ENCODE measurements at regions not wholly inside any gene's neighbourhood (a gene's known extent, or its start where the extent isn't known, plus 50 kb on each side); places are given as distances from the start of the nearest gene placed in this dataset.
"Not testable (repeated sequence)": the region's sequence is repeated elsewhere in the genome, so short reads cannot be mapped to it uniquely, and the experiment has no call there.

GRCh38 chr17:13212860-13213259 lies 195.0 kb upstream of the ELAC2 start:
- no peak for DNase-seq (ENCODE audit: low spot score)

GRCh38 chr17:13209081-13209480 lies 191.3 kb upstream of the ELAC2 start:
- DNase-seq (ENCODE audit: low spot score), result no peak

- DNase-seq (ENCODE audit: low spot score), result no peak
Measured at GRCh38 chr17:13204607-13205237, 186.9 kb upstream of the ELAC2 start.

- no peak for DNase-seq (ENCODE audit: low spot score)
Measured at GRCh38 chr17:13202835-13203234, 185.0 kb upstream of the ELAC2 start.

GRCh38 chr17:13200671-13201070 lies 182.8 kb upstream of the ELAC2 start:
- no peak for DNase-seq (ENCODE audit: low spot score)

GRCh38 chr17:13199425-13199824 lies 181.6 kb upstream of the ELAC2 start:
- DNase-seq (ENCODE audit: low spot score), result no peak

- DNase-seq (ENCODE audit: low spot score), result no peak
Measured at GRCh38 chr17:13197586-13197985, 179.8 kb upstream of the ELAC2 start.

- DNase-seq (ENCODE audit: low spot score), result no peak
Measured at GRCh38 chr17:13194887-13195286, 177.1 kb upstream of the ELAC2 start.

- DNase-seq (ENCODE audit: low spot score), result no peak
Measured at GRCh38 chr17:13182854-13183253, 165.0 kb upstream of the ELAC2 start.

- DNase-seq (ENCODE audit: low spot score), result no peak
Measured at GRCh38 chr17:13182450-13182849, 164.6 kb upstream of the ELAC2 start.

- DNase-seq (ENCODE audit: low spot score), result no peak
Measured at GRCh38 chr17:13181683-13182082, 163.9 kb upstream of the ELAC2 start.

- no peak for DNase-seq (ENCODE audit: low spot score)
Measured at GRCh38 chr17:13176436-13176835, 158.6 kb upstream of the ELAC2 start.

GRCh38 chr17:13171790-13172189 lies 154.0 kb upstream of the ELAC2 start:
- DNase-seq (ENCODE audit: low spot score), result no peak

- no peak for DNase-seq (ENCODE audit: low spot score)
Measured at GRCh38 chr17:13162361-13162760, 144.5 kb upstream of the ELAC2 start.

- no peak for DNase-seq (ENCODE audit: low spot score)
Measured at GRCh38 chr17:13160790-13161189, 143.0 kb upstream of the ELAC2 start.

GRCh38 chr17:13160296-13160695 lies 142.5 kb upstream of the ELAC2 start:
- no peak for DNase-seq (ENCODE audit: low spot score)

- DNase-seq (ENCODE audit: low spot score), result no peak
Measured at GRCh38 chr17:13158494-13159240, 140.8 kb upstream of the ELAC2 start.

- no peak for DNase-seq (ENCODE audit: low spot score)
Measured at GRCh38 chr17:13157656-13158055, 139.8 kb upstream of the ELAC2 start.

- no peak for DNase-seq (ENCODE audit: low spot score)
Measured at GRCh38 chr17:13154930-13155329, 137.1 kb upstream of the ELAC2 start.

GRCh38 chr17:13154398-13154797 lies 136.6 kb upstream of the ELAC2 start:
- no peak for DNase-seq (ENCODE audit: low spot score)

- DNase-seq (ENCODE audit: low spot score), result no peak
Measured at GRCh38 chr17:13153036-13153435, 135.2 kb upstream of the ELAC2 start.

GRCh38 chr17:13152501-13152900 lies 134.7 kb upstream of the ELAC2 start:
- DNase-seq (ENCODE audit: low spot score), result no peak

GRCh38 chr17:13150738-13151137 lies 132.9 kb upstream of the ELAC2 start:
- DNase-seq (ENCODE audit: low spot score), result not testable (repeated sequence)

GRCh38 chr17:13143001-13143400 lies 125.2 kb upstream of the ELAC2 start:
- DNase-seq (ENCODE audit: low spot score), result no peak

All from ecto neural progenitor cell (in vitro differentiated cells).